RCC 7860 (cell line): ENCODE measurements at regions not wholly inside any gene's neighbourhood (a gene's known extent, or its start where the extent isn't known, plus 50 kb on each side); places are given as distances from the start of the nearest gene placed in this dataset.
A peak's percentile ranks its signal among the peaks of the same experiment; 100 is the strongest.
"Not testable (repeated sequence)": the region's sequence is repeated elsewhere in the genome, so short reads cannot be mapped to it uniquely, and the experiment has no call there.

Experiments used
- DNase-seq: peaks from one replicate; pipeline ENCODE4 v3.0.0-alpha.2; 2015; ENCODE audit warnings: low spot score
- FAIRE-seq: peaks from 2 replicates; lab custom pipeline; 2012; peaks lifted over from hg19 to GRCh38; lab: Jason Lieb, UNC

- no peak for DNase-seq
- FAIRE-seq, result no peak
These were observed 53.5 kb downstream of the FSCB start for GRCh38 chr14:44453433-44454171.

- FAIRE-seq, result not testable (repeated sequence)
These were observed 56.9 kb downstream of the FSCB start for GRCh38 chr14:44450232-44450631.

GRCh38 chr14:44449680-44450079 lies 57.4 kb downstream of the FSCB start:
- DNase-seq (no peak), FAIRE-seq (no peak)

More at GRCh38 chr14:44450232-44450631, 56.9 kb downstream of the FSCB start:
- not testable (repeated sequence) for DNase-seq

- DNase-seq (no peak), FAIRE-seq (no peak)
These were observed 58.1 kb downstream of the FSCB start for GRCh38 chr14:44448951-44449358.

- DNase-seq (no peak), FAIRE-seq (no peak)
These were observed 60.1 kb downstream of the FSCB start for GRCh38 chr14:44446965-44447364.

GRCh38 chr14:44444454-44444853 lies 62.6 kb downstream of the FSCB start:
- FAIRE-seq (no peak), DNase-seq (no peak)

GRCh38 chr14:44438936-44439335 lies 68.1 kb downstream of the FSCB start:
- FAIRE-seq (no peak), DNase-seq (no peak)

- DNase-seq (no peak), FAIRE-seq (no peak)
These were observed 68.9 kb downstream of the FSCB start for GRCh38 chr14:44438221-44438620.

GRCh38 chr14:44436458-44436857 lies 70.6 kb downstream of the FSCB start:
- no peak for DNase-seq
- no peak for FAIRE-seq

GRCh38 chr14:44428231-44428945 lies 78.7 kb downstream of the FSCB start:
- no peak for FAIRE-seq
- no peak for DNase-seq

- DNase-seq, result no peak
- FAIRE-seq, result no peak
These were observed 84.4 kb downstream of the FSCB start for GRCh38 chr14:44422699-44423098.

GRCh38 chr14:44420226-44420625 lies 86.9 kb downstream of the FSCB start:
- DNase-seq (no peak), FAIRE-seq (no peak)

- DNase-seq, result no peak
- no peak for FAIRE-seq
These were observed 88.2 kb downstream of the FSCB start for GRCh38 chr14:44418856-44419255.

GRCh38 chr14:44417809-44418208 lies 89.3 kb downstream of the FSCB start:
- DNase-seq (no peak), FAIRE-seq (no peak)

GRCh38 chr14:44414646-44415045 lies 92.4 kb downstream of the FSCB start:
- no peak for DNase-seq
- FAIRE-seq, result no peak

- no peak for DNase-seq
- no peak for FAIRE-seq
These were observed 94.1 kb downstream of the FSCB start for GRCh38 chr14:44412858-44413569.

GRCh38 chr14:44405011-44405486 lies 102.0 kb downstream of the FSCB start:
- no peak for FAIRE-seq
- no peak for DNase-seq

GRCh38 chr14:44404599-44404998 lies 102.5 kb downstream of the FSCB start:
- DNase-seq (no peak), FAIRE-seq (no peak)

- DNase-seq (peak; percentile 4), FAIRE-seq (no peak)
These were observed 103.0 kb downstream of the FSCB start for GRCh38 chr14:44404036-44404435.

- DNase-seq, result no peak
These were observed 103.9 kb downstream of the FSCB start for GRCh38 chr14:44403193-44403592.

GRCh38 chr14:44396226-44396625 lies 110.9 kb downstream of the FSCB start:
- FAIRE-seq, result no peak

More at GRCh38 chr14:44403193-44403592, 103.9 kb downstream of the FSCB start:
- FAIRE-seq, result no peak

More at GRCh38 chr14:44396226-44396625, 110.9 kb downstream of the FSCB start:
- DNase-seq, result no peak
